HCT116 (cell line): ENCODE measurements at regions not wholly inside any gene's neighbourhood (a gene's known extent, or its start where the extent isn't known, plus 50 kb on each side); places are given as distances from the start of the nearest gene placed in this dataset.

Experiments
- ATAC-seq: fragments of 200-7000 bp; cut with Tn5 transposase; 2 replicates; pipeline ENCODE4 v1.9.1; 2020; ENCODE audit warnings: mild to moderate bottlenecking, moderate library complexity
- BruUV-seq: library from RNA; stranded (reverse); fragments of 400-500 nt; replicated peaks from 2 replicates; lab custom pipeline; 2021; lab: Mats Ljungman, UMichigan
- CTCF ChIA-PET: fragments of 300-600 bp; sonication (Branson Sonifier 250); formaldehyde crosslinking; loops from one replicate; lab custom pipeline; 2021; ENCODE audit warnings: antibody characterized with exemption; lab: Charles Lee
- POLR2A ChIA-PET: fragments of 300-600, 350-600 bp; sonication (Branson Sonifier 250); formaldehyde crosslinking; loops from one replicate; lab custom pipeline; 2021; ENCODE audit warnings: antibody characterized with exemption; lab: Charles Lee
- RAD21 ChIA-PET, 2 experiments: fragments of 300-600 bp; sonication (Branson Sonifier 250); formaldehyde crosslinking; loops; one replicate each; lab custom pipeline; 2023; ENCODE audit warnings: low total read pairs in 2 of 2; ENCODE audit not compliant: uncharacterized antibody in 2 of 2, unreplicated experiment in 2 of 2, low non-redundant PET in 1 of 2; lab: Charles Lee
- DNase-seq: peaks from one replicate; pipeline ENCODE4 v3.0.0-alpha.2; 2010; ENCODE audit warnings: low read depth, low spot score
- H2AFZ ChIP-seq: fragments of 200-600 bp; shearing (Covaris generic), sonication (generic); 2 replicates; pipeline ENCODE4 v1.6.1; 2017; ENCODE audit warnings: low read depth, mixed run types, mixed read lengths, antibody characterized with exemption, low read length; ENCODE audit not compliant: poor library complexity, severe bottlenecking
- H3K27ac ChIP-seq: 2 replicates; pipeline ENCODE4 v1.5.1; 2012; ENCODE audit warnings: low read depth, low read length
- H3K27me3 ChIP-seq: fragments of 200-600 bp; sonication (generic); 2 replicates; pipeline ENCODE4 v1.6.1; 2016; ENCODE audit warnings: mixed run types, low read length, mixed read lengths; ENCODE audit not compliant: insufficient read depth
- H3K36me3 ChIP-seq, 2 experiments: fragments of 200-500 bp in 1 of 2; fragments of 200-600 bp in 1 of 2; sonication (Bioruptor generic) in 1 of 2; sonication (generic) in 1 of 2; 2 replicates each; pipeline versions ENCODE4 v1.5.1 to v1.6.1; 2014 to 2016; ENCODE audit warnings: low read length in 2 of 2, inconsistent platforms in 1 of 2, mixed read lengths in 1 of 2, mixed run types in 1 of 2; ENCODE audit not compliant: insufficient read depth in 2 of 2, control insufficient read depth in 1 of 2
- H3K4me1 ChIP-seq, 2 experiments: fragments of 200-600 bp in 1 of 2; sonication (generic) in 1 of 2; 2 replicates each; pipeline versions ENCODE4 v1.5.1 to v1.6.1; 2012 to 2017; ENCODE audit warnings: low read length in 2 of 2, inconsistent platforms in 1 of 2, mild to moderate bottlenecking in 1 of 2, mixed read lengths in 1 of 2, mixed run types in 1 of 2, moderate library complexity in 1 of 2; ENCODE audit not compliant: insufficient read depth in 2 of 2, control insufficient read depth in 1 of 2
- H3K4me2 ChIP-seq: fragments of 200-600 bp; sonication (generic); 2 replicates; pipeline ENCODE4 v1.6.1; 2017; ENCODE audit warnings: mixed run types, low read length, mixed read lengths
- H3K4me3 ChIP-seq, 2 experiments: fragments of 200-600 bp in 1 of 2; sonication (generic) in 1 of 2; replicated peaks in 1 of 2; 2 replicates each; pipeline ENCODE4 v1.5.1; 2011 to 2016; ENCODE audit warnings: low read length in 2 of 2, control low read depth in 1 of 2, low read depth in 1 of 2, mild to moderate bottlenecking in 1 of 2, mixed read lengths in 1 of 2, mixed run types in 1 of 2
- H3K79me2 ChIP-seq: fragments of 200-600 bp; sonication (generic); 2 replicates; pipeline ENCODE4 v1.6.1; 2017; ENCODE audit warnings: mild to moderate bottlenecking, mixed run types, low read length, moderate library complexity, mixed read lengths; ENCODE audit not compliant: insufficient read depth
- H3K9ac ChIP-seq: fragments of 200-600 bp; sonication (generic); 2 replicates; pipeline ENCODE4 v1.6.1; 2016; ENCODE audit warnings: low read length, mixed read lengths
- H3K9me2 ChIP-seq: fragments of 200-600 bp; sonication (generic), shearing (Covaris generic); 2 replicates; pipeline ENCODE4 v1.6.1; 2017; ENCODE audit warnings: mixed run types, mild to moderate bottlenecking, moderate library complexity; ENCODE audit not compliant: insufficient read depth
- H3K9me3 ChIP-seq, 2 experiments: fragments of 200-500 bp in 1 of 2; fragments of 200-600 bp in 1 of 2; sonication (Bioruptor generic) in 1 of 2; sonication (generic) in 1 of 2; 2 replicates each; pipeline ENCODE4 v1.6.1; 2014 to 2017; ENCODE audit warnings: low read length in 2 of 2, mixed read lengths in 2 of 2, inconsistent platforms in 1 of 2, low read depth in 1 of 2, mild to moderate bottlenecking in 1 of 2, mixed run types in 1 of 2, moderate library complexity in 1 of 2; ENCODE audit not compliant: control insufficient read depth in 1 of 2, insufficient read depth in 1 of 2
- H4K20me1 ChIP-seq: fragments of 200-600 bp; sonication (generic), shearing (Covaris generic); 2 replicates; pipeline ENCODE4 v1.6.1; 2017; ENCODE audit warnings: mixed run types, mild to moderate bottlenecking, moderate library complexity; ENCODE audit not compliant: insufficient read depth
- ATF3 ChIP-seq: IDR thresholded peaks from 2 replicates; pipeline ENCODE4 v1.6.1; 2012
- CBX3 ChIP-seq: IDR thresholded peaks from 2 replicates; pipeline ENCODE4 v1.6.1; 2012; ENCODE audit warnings: low read depth
- EGR1 ChIP-seq: IDR thresholded peaks from 2 replicates; pipeline ENCODE4 v1.6.1; 2012; ENCODE audit warnings: low read depth
- ELF1 ChIP-seq: IDR thresholded peaks from 2 replicates; pipeline ENCODE4 v1.6.1; 2012; ENCODE audit warnings: low read depth, borderline replicate concordance
- FOSL1 ChIP-seq: IDR thresholded peaks from 2 replicates; pipeline ENCODE4 v1.6.1; 2012; ENCODE audit warnings: low read depth
- JUND ChIP-seq: IDR thresholded peaks from 2 replicates; pipeline ENCODE4 v1.6.1; 2012
- POLR2AphosphoS5 ChIP-seq: IDR thresholded peaks from 2 replicates; pipeline ENCODE4 v1.6.1; 2011; ENCODE audit warnings: mild to moderate bottlenecking, low read depth, low read length, moderate library complexity
- RAD21 ChIP-seq: IDR thresholded peaks from 2 replicates; pipeline ENCODE4 v1.6.1; 2012; ENCODE audit warnings: low read depth, mild to moderate bottlenecking
- REST ChIP-seq: IDR thresholded peaks from 2 replicates; pipeline ENCODE4 v1.6.1; 2012; ENCODE audit warnings: low read depth
- SIN3A ChIP-seq: IDR thresholded peaks from 2 replicates; pipeline ENCODE4 v1.6.1; 2012; ENCODE audit warnings: low read depth
- SP1 ChIP-seq: IDR thresholded peaks from 2 replicates; pipeline ENCODE4 v1.6.1; 2012; ENCODE audit warnings: low read depth
- SRF ChIP-seq: IDR thresholded peaks from 2 replicates; pipeline ENCODE4 v1.6.1; 2012; ENCODE audit warnings: low read depth
- TCF7L2 ChIP-seq: IDR thresholded peaks from 2 replicates; pipeline ENCODE4 v1.7.0; 2011; ENCODE audit warnings: borderline replicate concordance, inconsistent platforms; ENCODE audit not compliant: insufficient read depth, insufficient read length; ENCODE audit errors: extremely low read depth
- YY1 ChIP-seq: IDR thresholded peaks from 2 replicates; pipeline ENCODE4 v1.6.1; 2011; ENCODE audit warnings: low read length, low read depth, moderate library complexity, mild to moderate bottlenecking; ENCODE audit not compliant: insufficient replicate concordance; ENCODE audit errors: extremely low read depth
- ZNF274 ChIP-seq: fragments of 200-500 bp; sonication (Bioruptor generic); IDR thresholded peaks from 2 replicates; pipeline ENCODE4 v1.6.1; 2014; ENCODE audit warnings: mild to moderate bottlenecking, low read depth, low read length, inconsistent platforms
- intact Hi-C: fragments of 100-400 bp; cut with micrococcal nuclease; formaldehyde crosslinking; loops from 2 replicates; pipeline ENCODE4 v1.10.0; 2022

DNA sequence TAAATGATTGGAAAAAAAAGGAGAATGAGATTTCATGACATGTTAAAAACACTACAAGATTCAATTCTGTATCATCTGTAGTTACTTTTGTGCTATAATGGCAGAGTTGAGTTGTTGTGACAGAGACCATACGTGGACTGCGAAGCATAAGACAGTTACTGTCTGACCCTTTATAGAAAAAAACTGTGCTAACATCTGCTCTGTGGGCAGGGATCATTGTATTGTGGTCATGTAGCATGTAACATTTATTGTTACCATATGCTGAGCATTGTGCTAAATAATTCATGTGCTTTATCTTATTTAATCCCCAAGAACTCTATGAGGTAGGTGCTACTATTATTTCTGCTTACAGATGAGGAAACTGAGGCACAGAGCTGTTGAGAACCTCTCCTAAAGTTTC lies 147.3 kb upstream of the HMHB1 start:
- Histone ChIP-seq H3K4me1 (no peaks in the 10 kb centered on the region), H3K9ac (no peak overlapping the region), H3K27me3 (no peaks in the 10 kb centered on the region), H2AFZ (no peak overlapping the region), H4K20me1 (no peaks in the 10 kb centered on the region), H3K79me2 (no peaks in the 10 kb centered on the region), H3K9me3 (no peaks in the 10 kb centered on the region), H3K4me3 (no peak overlapping the region), H3K9me2 (no peaks in the 10 kb centered on the region), H3K4me2 (no peak overlapping the region), H3K27ac (no peak overlapping the region), H3K36me3 (no peaks in the 10 kb centered on the region)
- DNase-seq (no peak), ATAC-seq (no peak)
- intact Hi-C loops, result no loop called here
- RAD21 ChIA-PET, result no interaction called here
- no peak for TF ChIP-seq ELF1
- TF ChIP-seq SIN3A, result no peak
- no peak for TF ChIP-seq RAD21
- no peak for TF ChIP-seq TCF7L2
- TF ChIP-seq FOSL1, result no peak
- no peak for TF ChIP-seq REST
- TF ChIP-seq POLR2AphosphoS5, result no peak
- TF ChIP-seq ATF3, result no peak
- TF ChIP-seq SP1, result no peak
- no peak for TF ChIP-seq CBX3
- TF ChIP-seq SRF, result no peak
- no peak for TF ChIP-seq YY1
- no peak for TF ChIP-seq JUND
- TF ChIP-seq ZNF274, result no peak
- TF ChIP-seq EGR1, result no peak
- POLR2A ChIA-PET, result no interaction called here
- CTCF ChIA-PET, result no interaction called here
- no TSS peak for BruUV-seq
